ENCODE measurements at regions not wholly inside any gene's neighbourhood (a gene's known extent, or its start where the extent isn't known, plus 50 kb on each side); places are given as distances from the start of the nearest gene placed in this dataset.

DNA sequence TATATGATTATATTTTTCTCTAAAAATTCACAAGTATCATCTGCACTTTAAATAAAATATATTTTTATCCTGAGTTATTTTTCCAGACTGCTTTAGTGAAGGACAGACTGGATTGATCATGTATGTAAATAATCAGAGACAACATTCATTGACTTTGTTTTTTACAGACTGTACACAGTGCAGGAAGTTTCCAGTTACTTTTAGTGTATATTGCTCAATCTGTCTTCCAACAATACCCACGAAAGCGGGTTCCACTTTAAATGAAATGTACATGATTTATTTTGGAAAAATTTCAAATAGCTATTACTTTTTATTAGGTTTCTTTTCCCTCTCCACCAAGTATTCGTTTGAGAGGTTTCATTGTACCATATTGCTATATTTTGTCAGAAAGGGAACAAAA lies 497.0 kb downstream of the FSCB start:
- DNase-seq (ENCODE audit: low spot score), result no peak

DNA sequence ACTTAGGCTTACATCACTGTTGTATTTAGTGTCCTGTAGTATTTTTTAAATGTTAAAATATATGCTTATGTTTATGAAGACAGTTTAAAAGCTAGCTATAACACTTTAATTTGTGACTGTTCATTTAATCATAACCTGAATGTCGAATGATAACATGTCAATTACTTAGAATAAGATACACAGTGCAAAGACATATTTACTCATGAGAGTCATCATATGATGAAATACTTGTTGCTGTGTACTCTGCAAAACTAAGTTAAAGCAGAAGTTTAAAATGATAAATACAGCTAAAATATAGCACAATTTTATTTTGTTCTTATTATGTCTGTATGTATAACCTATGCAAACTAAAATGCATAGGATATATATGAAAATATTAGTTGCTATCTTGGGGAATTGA lies 497.4 kb downstream of the FSCB start:
- DNase-seq (ENCODE audit: low spot score), result no peak
- in situ Hi-C loops (cut with MboI; ENCODE audit: low sequenced_read_pairs, unreplicated experiment), result no loop called here
- TF ChIP-seq, protein P1, sequence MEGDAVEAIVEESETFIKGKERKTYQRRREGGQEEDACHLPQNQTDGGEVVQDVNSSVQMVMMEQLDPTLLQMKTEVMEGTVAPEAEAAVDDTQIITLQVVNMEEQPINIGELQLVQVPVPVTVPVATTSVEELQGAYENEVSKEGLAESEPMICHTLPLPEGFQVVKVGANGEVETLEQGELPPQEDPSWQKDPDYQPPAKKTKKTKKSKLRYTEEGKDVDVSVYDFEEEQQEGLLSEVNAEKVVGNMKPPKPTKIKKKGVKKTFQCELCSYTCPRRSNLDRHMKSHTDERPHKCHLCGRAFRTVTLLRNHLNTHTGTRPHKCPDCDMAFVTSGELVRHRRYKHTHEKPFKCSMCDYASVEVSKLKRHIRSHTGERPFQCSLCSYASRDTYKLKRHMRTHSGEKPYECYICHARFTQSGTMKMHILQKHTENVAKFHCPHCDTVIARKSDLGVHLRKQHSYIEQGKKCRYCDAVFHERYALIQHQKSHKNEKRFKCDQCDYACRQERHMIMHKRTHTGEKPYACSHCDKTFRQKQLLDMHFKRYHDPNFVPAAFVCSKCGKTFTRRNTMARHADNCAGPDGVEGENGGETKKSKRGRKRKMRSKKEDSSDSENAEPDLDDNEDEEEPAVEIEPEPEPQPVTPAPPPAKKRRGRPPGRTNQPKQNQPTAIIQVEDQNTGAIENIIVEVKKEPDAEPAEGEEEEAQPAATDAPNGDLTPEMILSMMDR (IDR thresholded peaks at IDR 0.05; ENCODE audit: borderline replicate concordance, control extremely low read depth, extremely low read depth, insufficient read depth, missing control alignments), result no peak

More for the DNA sequence above, 497.0 kb downstream of the FSCB start:
- TF ChIP-seq, protein P1 (IDR thresholded peaks at IDR 0.05; ENCODE audit: borderline replicate concordance, control extremely low read depth, extremely low read depth, insufficient read depth, missing control alignments), result no peak
- in situ Hi-C loops (cut with MboI; ENCODE audit: low sequenced_read_pairs, unreplicated experiment), result no loop called here

DNA sequence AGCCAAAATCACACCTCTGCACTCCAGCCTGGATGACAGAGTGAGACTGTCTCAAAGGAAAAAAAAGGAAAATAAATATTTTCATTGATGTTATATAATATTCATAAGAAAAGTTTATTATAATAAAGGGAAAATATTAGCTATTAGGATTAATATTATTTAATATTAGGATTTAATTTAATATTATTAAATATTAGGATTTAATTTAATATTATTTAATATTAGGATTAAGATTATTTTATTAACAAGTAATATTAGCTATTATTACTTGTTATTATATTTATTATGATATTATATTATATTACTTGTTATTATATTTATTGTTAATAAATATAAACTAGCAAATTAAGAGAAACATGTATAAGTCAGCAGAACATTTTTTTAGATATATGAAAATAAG lies 518.1 kb downstream of the FSCB start:
- TF ChIP-seq, protein P1 (IDR thresholded peaks at IDR 0.05; ENCODE audit: borderline replicate concordance, control extremely low read depth, extremely low read depth, insufficient read depth, missing control alignments), result no peak
- in situ Hi-C loops (cut with MboI; ENCODE audit: low sequenced_read_pairs, unreplicated experiment), result no loop called here
- no peak for DNase-seq (ENCODE audit: low spot score)

DNA sequence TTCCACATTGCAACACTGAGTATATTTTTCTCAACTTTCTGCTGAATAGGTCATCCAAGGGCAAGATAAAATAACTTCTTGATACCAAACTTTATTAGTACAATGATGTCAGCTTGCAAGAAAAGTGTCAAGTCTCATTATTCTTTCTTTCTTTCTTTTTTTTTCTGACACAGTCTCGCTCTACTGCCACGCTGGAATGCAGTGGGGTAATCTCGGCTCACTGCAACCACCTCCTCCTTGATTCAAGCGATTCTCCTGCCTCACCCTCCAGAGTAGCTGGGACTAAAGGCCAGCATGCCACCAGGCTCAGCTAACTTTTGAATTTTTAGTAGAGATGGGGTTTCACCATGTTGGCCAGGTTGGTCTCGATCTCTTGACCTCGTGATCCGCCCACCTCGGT lies 523.4 kb downstream of the FSCB start:
- TF ChIP-seq, protein P1 (IDR thresholded peaks at IDR 0.05; ENCODE audit: borderline replicate concordance, control extremely low read depth, extremely low read depth, insufficient read depth, missing control alignments), result no peak
- DNase-seq (ENCODE audit: low spot score), result no peak
- in situ Hi-C loops (cut with MboI; ENCODE audit: low sequenced_read_pairs, unreplicated experiment), result no loop called here

DNA sequence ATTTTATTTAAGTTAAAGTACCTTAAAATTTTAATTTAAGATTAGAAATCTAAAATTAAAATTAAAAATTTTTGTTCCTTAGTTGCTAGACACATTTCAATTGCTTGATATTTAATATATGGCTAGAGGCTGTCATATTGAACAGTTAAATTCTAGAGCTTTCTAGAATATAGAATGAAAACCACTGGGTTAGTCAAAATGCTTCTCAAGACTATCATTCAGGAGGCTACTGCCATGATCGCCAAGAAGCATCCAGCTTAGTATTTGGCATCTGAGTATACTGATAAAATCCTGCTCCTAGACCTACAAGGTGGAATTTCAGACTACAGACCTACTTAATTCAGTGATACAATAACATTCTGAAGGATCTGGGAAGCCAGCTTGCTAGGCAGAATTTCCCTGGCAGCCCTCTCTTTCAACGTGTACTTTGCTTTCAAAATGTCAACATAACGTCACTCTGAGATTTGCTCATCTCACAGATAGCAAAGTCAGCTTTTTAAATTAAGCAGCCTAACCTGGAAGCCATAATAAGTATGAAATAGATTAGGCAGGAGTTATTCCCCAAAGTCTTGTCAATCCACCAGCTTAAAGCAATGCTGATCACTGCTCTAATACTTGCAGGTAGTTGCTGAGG lies 525.8 kb downstream of the FSCB start:
- DNase-seq (ENCODE audit: low spot score), result no peak
- TF ChIP-seq, protein P1 (IDR thresholded peaks at IDR 0.05; ENCODE audit: borderline replicate concordance, control extremely low read depth, extremely low read depth, insufficient read depth, missing control alignments), result no peak
- in situ Hi-C loops (cut with MboI; ENCODE audit: low sequenced_read_pairs, unreplicated experiment), result no loop called here

DNA sequence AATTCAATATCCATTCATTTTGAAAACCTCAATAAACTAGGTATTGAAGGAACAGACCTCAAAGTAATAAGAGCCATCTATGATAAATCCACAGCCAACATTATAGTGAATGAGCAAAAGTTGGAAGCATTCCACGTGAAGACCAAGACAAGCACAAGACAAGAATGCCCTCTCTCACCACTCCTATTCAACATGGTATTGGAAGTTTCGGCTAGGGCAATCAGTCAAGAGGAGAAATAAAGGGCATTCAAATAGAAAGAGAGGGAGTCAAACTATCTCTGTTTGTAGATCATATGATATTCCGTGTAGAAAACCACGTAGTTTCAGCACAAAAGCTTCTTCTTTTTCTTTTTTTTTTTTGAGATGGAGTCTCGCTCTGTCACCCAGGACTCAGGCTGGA lies 550.3 kb downstream of the FSCB start:
- TF ChIP-seq, protein P1 (IDR thresholded peaks at IDR 0.05; ENCODE audit: borderline replicate concordance, control extremely low read depth, extremely low read depth, insufficient read depth, missing control alignments), result no peak
- DNase-seq (ENCODE audit: low spot score), result no peak
- in situ Hi-C loops (cut with MboI; ENCODE audit: low sequenced_read_pairs, unreplicated experiment), result no loop called here

All from GM13976 (cell line).